ENCODE measurements at regions not wholly inside any gene's neighbourhood (a gene's known extent, or its start where the extent isn't known, plus 50 kb on each side); places are given as distances from the start of the nearest gene placed in this dataset.
A peak's percentile ranks its signal among the peaks of the same experiment; 100 is the strongest.

GRCh38 chr16:77117707-77118106 lies 73.3 kb upstream of the MON1B start:
- no TSS peak for BruUV-seq (replicated peaks)
- Histone ChIP-seq H3K27me3 (replicated peaks; ENCODE audit: insufficient read depth, low read depth, low read length, poor library complexity) (peaks cover 15% of the 10 kb centered on the region), H3K27ac (ENCODE audit: low read depth, low read length, poor library complexity, severe bottlenecking) (no peak overlapping the region), H3K36me3 (ENCODE audit: insufficient read depth, low read length, poor library complexity, severe bottlenecking) (no peaks in the 10 kb centered on the region), H3K4me3 (ENCODE audit: low read depth, low read length, poor library complexity, severe bottlenecking) (no peak overlapping the region), H3K4me1 (ENCODE audit: insufficient read depth, low read length, poor library complexity, severe bottlenecking) (no peaks in the 10 kb centered on the region), H3K9me3 (ENCODE audit: low read depth, low read length, poor library complexity, severe bottlenecking) (no peaks in the 10 kb centered on the region)
- ChIA-PET POLR2A (ENCODE audit: low non-redundant PET) (no interaction called here), CTCF (no interaction called here)
- TF ChIP-seq EZH2 (IDR thresholded peaks at IDR 0.05; ENCODE audit: borderline replicate concordance, low read depth, low read length, poor library complexity, severe bottlenecking) (no peak), CTCF (conservative IDR thresholded peaks at IDR 0.05; ENCODE audit: low read depth, low read length) (no peak)
- intact Hi-C loops (cut with micrococcal nuclease; ENCODE audit: unreplicated experiment) = no loop called here
- DNase-seq (ENCODE audit: low spot score) = peak; percentile 2

DNA sequence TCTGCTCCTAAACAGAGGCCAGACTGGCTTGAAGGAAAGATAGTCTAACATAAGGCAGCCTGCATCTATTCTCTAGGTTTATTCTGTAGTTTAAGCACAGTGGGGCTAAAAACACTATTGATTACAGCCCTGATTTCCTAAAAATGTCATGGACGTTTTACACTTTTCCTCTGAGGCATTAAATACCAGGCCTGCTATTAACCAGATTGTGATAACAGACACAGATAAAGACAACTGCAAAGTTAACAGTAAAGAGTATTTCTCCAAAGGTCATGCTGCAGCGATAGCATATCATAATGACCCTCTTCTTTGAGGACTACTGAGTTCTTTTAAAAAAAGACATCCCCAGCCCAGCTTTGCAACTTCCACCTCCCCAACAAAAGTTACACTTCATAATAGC lies 59.6 kb upstream of the MON1B start:
- POLR2A ChIA-PET (ENCODE audit: low non-redundant PET) = no interaction called here
- no peaks in the 10 kb centered on the region for H3K4me1 ChIP-seq (ENCODE audit: insufficient read depth, low read length, poor library complexity, severe bottlenecking)
- CTCF ChIA-PET = no interaction called here
- H3K27me3 ChIP-seq (replicated peaks; ENCODE audit: insufficient read depth, low read depth, low read length, poor library complexity) = peaks cover 1% of the 10 kb centered on the region
- no peak for DNase-seq (ENCODE audit: low spot score)
- H3K9me3 ChIP-seq (ENCODE audit: low read depth, low read length, poor library complexity, severe bottlenecking) = no peaks in the 10 kb centered on the region
- no peak for TF ChIP-seq CTCF (conservative IDR thresholded peaks at IDR 0.05; ENCODE audit: low read depth, low read length)
- no peak for TF ChIP-seq EZH2 (IDR thresholded peaks at IDR 0.05; ENCODE audit: borderline replicate concordance, low read depth, low read length, poor library complexity, severe bottlenecking)
- H3K36me3 ChIP-seq (ENCODE audit: insufficient read depth, low read length, poor library complexity, severe bottlenecking) = no peaks in the 10 kb centered on the region
- no peak overlapping the region for H3K4me3 ChIP-seq (ENCODE audit: low read depth, low read length, poor library complexity, severe bottlenecking)
- H3K27ac ChIP-seq (ENCODE audit: low read depth, low read length, poor library complexity, severe bottlenecking) = no peak overlapping the region
- no TSS peak for BruUV-seq (replicated peaks)
- intact Hi-C loops (cut with micrococcal nuclease; ENCODE audit: unreplicated experiment) = no loop called here

DNA sequence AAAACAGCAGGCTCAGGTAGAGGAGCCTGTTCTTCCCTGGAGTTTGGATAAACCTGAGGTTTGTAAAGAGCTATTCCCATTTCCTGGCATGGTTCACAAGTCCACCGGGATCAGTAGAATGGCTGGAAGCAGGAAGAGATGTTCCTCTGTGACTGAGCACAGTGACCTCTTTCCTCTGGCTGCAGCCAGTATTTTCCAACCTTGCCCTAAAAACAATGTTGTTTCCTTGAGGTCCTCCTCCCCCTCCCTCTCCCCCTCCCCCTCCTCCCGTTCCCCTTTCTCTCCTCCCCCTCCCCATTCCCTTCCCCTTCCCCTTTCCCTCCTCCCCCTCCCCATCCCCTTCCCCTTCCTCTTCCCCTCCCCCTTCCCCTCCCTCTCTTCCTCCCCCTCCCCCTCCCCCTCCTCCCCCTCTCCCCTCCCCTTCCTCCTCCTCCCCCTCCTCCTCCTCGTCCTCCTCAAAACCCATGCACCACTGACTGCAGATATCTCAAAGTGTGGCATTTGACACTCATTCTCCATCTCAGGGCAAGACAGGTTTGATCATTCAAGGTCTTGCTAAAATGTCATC lies 58.9 kb upstream of the MON1B start:
- Histone ChIP-seq H3K9me3 (ENCODE audit: low read depth, low read length, poor library complexity, severe bottlenecking) (no peaks in the 10 kb centered on the region), H3K4me1 (ENCODE audit: insufficient read depth, low read length, poor library complexity, severe bottlenecking) (no peaks in the 10 kb centered on the region), H3K27ac (ENCODE audit: low read depth, low read length, poor library complexity, severe bottlenecking) (no peak overlapping the region), H3K36me3 (ENCODE audit: insufficient read depth, low read length, poor library complexity, severe bottlenecking) (no peaks in the 10 kb centered on the region), H3K27me3 (replicated peaks; ENCODE audit: insufficient read depth, low read depth, low read length, poor library complexity) (no peaks in the 10 kb centered on the region), H3K4me3 (ENCODE audit: low read depth, low read length, poor library complexity, severe bottlenecking) (no peak overlapping the region)
- TF ChIP-seq EZH2 (IDR thresholded peaks at IDR 0.05; ENCODE audit: borderline replicate concordance, low read depth, low read length, poor library complexity, severe bottlenecking) (no peak), CTCF (conservative IDR thresholded peaks at IDR 0.05; ENCODE audit: low read depth, low read length) (no peak)
- BruUV-seq (replicated peaks) = no TSS peak
- CTCF ChIA-PET = no interaction called here
- no peak for DNase-seq (ENCODE audit: low spot score)
- intact Hi-C loops (cut with micrococcal nuclease; ENCODE audit: unreplicated experiment) = no loop called here
- POLR2A ChIA-PET (ENCODE audit: low non-redundant PET) = no interaction called here
